ENCODE measurements at regions not wholly inside any gene's neighbourhood (a gene's known extent, or its start where the extent isn't known, plus 50 kb on each side); places are given as distances from the start of the nearest gene placed in this dataset.

- WGBS, 2 experiments (ENCODE audit: insufficient coverage in 1 of 2, insufficient read length in 1 of 2): 89% methylated on average over 2 of the region's 2 CpGs; no CpG with 5 or more reads in 1 of the 2 experiments
- Histone ChIP-seq H3K9ac (ENCODE audit: extremely low read depth, low read length, poor library complexity, severe bottlenecking) (no peak overlapping the region), H3K27me3 (ENCODE audit: control insufficient read depth, insufficient read depth, low read length, poor library complexity, severe bottlenecking) (no peaks in the 10 kb centered on the region), H3K4me3 (ENCODE audit: low read length) (no peak overlapping the region), H3K27ac (ENCODE audit: low read depth, low read length) (no peak overlapping the region), H3K9me3 (ENCODE audit: control insufficient read depth, low read length) (peaks cover 8% of the 10 kb centered on the region), H3K4me1 (ENCODE audit: control insufficient read depth, insufficient read depth, low read length) (no peaks in the 10 kb centered on the region), H3K36me3 (ENCODE audit: control insufficient read depth, insufficient read depth, low read length) (no peaks in the 10 kb centered on the region)
- no peak for TF ChIP-seq CTCF (conservative IDR thresholded peaks at IDR 0.05)
- H3K27me3 Mint-ChIP-seq (ENCODE audit: insufficient read depth): no peaks in the 10 kb centered on the region
- no peak for DNase-seq
- H3K4me3 Mint-ChIP-seq: no peak overlapping the region
- H3K4me1 Mint-ChIP-seq: no peaks in the 10 kb centered on the region
- peaks cover 18% of the 10 kb centered on the region for H3K9me3 Mint-ChIP-seq
- H3K36me3 Mint-ChIP-seq (ENCODE audit: low read depth): peaks cover 1% of the 10 kb centered on the region
- no peak overlapping the region for H3K27ac Mint-ChIP-seq
These were observed 355.9 kb downstream of the TRIML1 start for GRCh38 chr4:188495169-188495568.

DNA sequence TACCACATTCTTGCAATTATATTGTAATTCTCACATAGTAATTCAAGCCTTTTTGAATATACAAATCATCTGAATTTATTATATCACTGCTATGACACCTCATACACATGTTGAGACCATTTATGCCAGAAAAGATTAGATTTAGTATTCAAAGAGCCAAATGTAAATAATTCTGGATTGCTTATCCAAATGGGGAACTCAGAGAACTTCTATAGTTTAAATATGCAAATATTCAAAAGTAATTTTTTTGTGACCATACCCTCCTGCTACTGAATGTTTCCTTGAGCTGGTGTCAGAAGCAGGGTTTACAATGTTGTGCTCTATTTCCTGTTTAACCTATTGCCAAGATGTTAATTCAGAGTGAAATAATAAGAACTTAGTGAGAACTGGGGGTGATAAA, 372.2 kb downstream of the TRIML1 start:
- Mint-ChIP-seq H3K27me3 (ENCODE audit: insufficient read depth) (no peaks in the 10 kb centered on the region), H3K36me3 (ENCODE audit: low read depth) (no peaks in the 10 kb centered on the region), H3K27ac (no peak overlapping the region), H3K9me3 (no peaks in the 10 kb centered on the region), H3K4me1 (no peaks in the 10 kb centered on the region), H3K4me3 (no peak overlapping the region)
- no peak for DNase-seq
- no peaks in the 10 kb centered on the region for H3K4me1 ChIP-seq (ENCODE audit: control insufficient read depth, insufficient read depth, low read length)
- TF ChIP-seq CTCF (conservative IDR thresholded peaks at IDR 0.05): no peak
- no peak overlapping the region for H3K9ac ChIP-seq (ENCODE audit: extremely low read depth, low read length, poor library complexity, severe bottlenecking)
- H3K4me3 ChIP-seq (ENCODE audit: low read length): no peak overlapping the region
- peaks cover 3% of the 10 kb centered on the region for H3K27me3 ChIP-seq (ENCODE audit: control insufficient read depth, insufficient read depth, low read length, poor library complexity, severe bottlenecking)
- H3K36me3 ChIP-seq (ENCODE audit: control insufficient read depth, insufficient read depth, low read length): no peaks in the 10 kb centered on the region
- no peaks in the 10 kb centered on the region for H3K9me3 ChIP-seq (ENCODE audit: control insufficient read depth, low read length)
- H3K27ac ChIP-seq (ENCODE audit: low read depth, low read length): no peak overlapping the region

GRCh38 chr4:188532751-188533150, 393.5 kb downstream of the TRIML1 start:
- 73 to 83% methylated on average over 8 to 10 of the region's 10 CpGs for WGBS, 2 experiments (ENCODE audit: insufficient coverage in 1 of 2, insufficient read length in 1 of 2)
- no peaks in the 10 kb centered on the region for H3K9me3 Mint-ChIP-seq
- no peak overlapping the region for H3K27ac Mint-ChIP-seq

More at GRCh38 chr4:188532751-188533150, 393.5 kb downstream of the TRIML1 start:
- no peak overlapping the region for H3K4me3 Mint-ChIP-seq
- H3K36me3 Mint-ChIP-seq (ENCODE audit: low read depth): no peaks in the 10 kb centered on the region
- no peak for TF ChIP-seq CTCF (conservative IDR thresholded peaks at IDR 0.05)
- DNase-seq: no peak
- no peak overlapping the region for H3K4me3 ChIP-seq (ENCODE audit: low read length)
- H3K27me3 Mint-ChIP-seq (ENCODE audit: insufficient read depth): no peaks in the 10 kb centered on the region
- H3K9me3 ChIP-seq (ENCODE audit: control insufficient read depth, low read length): no peaks in the 10 kb centered on the region
- H3K4me1 Mint-ChIP-seq: no peaks in the 10 kb centered on the region
- no peak overlapping the region for H3K9ac ChIP-seq (ENCODE audit: extremely low read depth, low read length, poor library complexity, severe bottlenecking)
- no peaks in the 10 kb centered on the region for H3K36me3 ChIP-seq (ENCODE audit: control insufficient read depth, insufficient read depth, low read length)
- H3K27ac ChIP-seq (ENCODE audit: low read depth, low read length): no peak overlapping the region
- no peaks in the 10 kb centered on the region for H3K27me3 ChIP-seq (ENCODE audit: control insufficient read depth, insufficient read depth, low read length, poor library complexity, severe bottlenecking)
- H3K4me1 ChIP-seq (ENCODE audit: control insufficient read depth, insufficient read depth, low read length): no peaks in the 10 kb centered on the region

All from endodermal cell (in vitro differentiated cells).